ENCODE measurements at regions not wholly inside any gene's neighbourhood (a gene's known extent, or its start where the extent isn't known, plus 50 kb on each side); places are given as distances from the start of the nearest gene placed in this dataset.
"Not testable (repeated sequence)": the region's sequence is repeated elsewhere in the genome, so short reads cannot be mapped to it uniquely, and the experiment has no call there.

- TF ChIP-seq CTCF (IDR thresholded peaks at IDR 0.05); EP300 (IDR thresholded peaks at IDR 0.05); POLR2A (IDR thresholded peaks at IDR 0.05; ENCODE audit: low read depth): not testable (repeated sequence)
These were observed 116.5 kb upstream of the PLGLB2 start for GRCh38 chr2:87631402-87631801.

All from esophagus muscularis mucosa (tissue), 4 donors.